Fibroblast of mammary gland (primary cell): ENCODE measurements at regions not wholly inside any gene's neighbourhood (a gene's known extent, or its start where the extent isn't known, plus 50 kb on each side); places are given as distances from the start of the nearest gene placed in this dataset.
A peak's percentile ranks its signal among the peaks of the same experiment; 100 is the strongest.

Source experiments
- DNase-seq: peaks from one replicate; pipeline ENCODE4 v3.0.0-alpha.2; 2010; ENCODE audit warnings: low read depth
- H3K4me3 ChIP-seq: 2 replicates; pipeline ENCODE4 v1.5.1; 2011; ENCODE audit warnings: low read depth, mild to moderate bottlenecking, low read length, moderate library complexity; ENCODE audit not compliant: control insufficient read depth
- TF ChIP-seq, protein P1 (sequence below): conservative IDR thresholded peaks from 2 replicates; pipeline ENCODE4 v1.5.1; 2011; ENCODE audit warnings: low read depth, low read length, inconsistent platforms; ENCODE audit not compliant: control insufficient read depth, insufficient read depth

DNA sequence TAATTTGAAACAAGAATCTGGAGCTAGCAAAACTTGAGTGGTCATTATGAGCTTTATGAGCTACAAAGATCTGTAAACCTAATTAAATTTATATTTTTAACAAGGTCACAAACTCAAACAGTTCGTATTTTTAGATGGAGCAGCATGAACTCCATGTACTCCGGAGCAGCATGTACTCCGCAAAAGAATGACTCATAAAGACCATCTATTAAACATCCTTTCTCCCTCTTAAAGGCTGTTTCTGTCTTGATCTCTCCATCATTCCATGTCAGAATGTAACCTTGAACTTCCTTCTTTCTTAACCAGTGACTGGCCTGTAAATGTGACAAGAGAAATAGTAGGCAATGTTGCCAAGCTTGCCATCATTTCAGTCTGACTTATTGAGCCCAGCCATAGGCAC lies 696.9 kb downstream of the ZNF385D start:
- TF ChIP-seq, protein P1, sequence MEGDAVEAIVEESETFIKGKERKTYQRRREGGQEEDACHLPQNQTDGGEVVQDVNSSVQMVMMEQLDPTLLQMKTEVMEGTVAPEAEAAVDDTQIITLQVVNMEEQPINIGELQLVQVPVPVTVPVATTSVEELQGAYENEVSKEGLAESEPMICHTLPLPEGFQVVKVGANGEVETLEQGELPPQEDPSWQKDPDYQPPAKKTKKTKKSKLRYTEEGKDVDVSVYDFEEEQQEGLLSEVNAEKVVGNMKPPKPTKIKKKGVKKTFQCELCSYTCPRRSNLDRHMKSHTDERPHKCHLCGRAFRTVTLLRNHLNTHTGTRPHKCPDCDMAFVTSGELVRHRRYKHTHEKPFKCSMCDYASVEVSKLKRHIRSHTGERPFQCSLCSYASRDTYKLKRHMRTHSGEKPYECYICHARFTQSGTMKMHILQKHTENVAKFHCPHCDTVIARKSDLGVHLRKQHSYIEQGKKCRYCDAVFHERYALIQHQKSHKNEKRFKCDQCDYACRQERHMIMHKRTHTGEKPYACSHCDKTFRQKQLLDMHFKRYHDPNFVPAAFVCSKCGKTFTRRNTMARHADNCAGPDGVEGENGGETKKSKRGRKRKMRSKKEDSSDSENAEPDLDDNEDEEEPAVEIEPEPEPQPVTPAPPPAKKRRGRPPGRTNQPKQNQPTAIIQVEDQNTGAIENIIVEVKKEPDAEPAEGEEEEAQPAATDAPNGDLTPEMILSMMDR: no peak
- no peak overlapping the region for H3K4me3 ChIP-seq
- DNase-seq: no peak

- no peak for DNase-seq
- TF ChIP-seq, protein P1: no peak
- no peak overlapping the region for H3K4me3 ChIP-seq
These were observed 701.5 kb downstream of the ZNF385D start for GRCh38 chr3:21049334-21050062.

DNA sequence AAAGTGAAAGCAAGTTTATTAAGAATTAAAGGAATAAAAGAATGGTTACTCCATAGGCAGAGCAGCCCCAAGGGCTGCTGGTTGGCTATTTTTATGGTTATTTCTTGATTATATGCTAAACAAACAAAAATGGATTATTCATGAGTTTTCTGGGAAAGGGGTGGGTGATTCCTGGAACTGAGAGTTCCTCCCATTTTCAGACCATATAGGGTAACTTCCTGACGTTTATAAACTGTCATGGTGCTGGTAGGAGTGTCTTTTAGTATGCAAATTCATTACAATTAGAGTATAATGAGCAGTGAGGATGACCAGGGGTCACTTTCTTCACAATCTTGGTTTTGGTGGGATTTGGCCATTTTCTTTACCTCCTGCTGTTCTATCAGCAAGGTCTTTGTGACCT lies 707.9 kb downstream of the ZNF385D start:
- DNase-seq: no peak
- TF ChIP-seq, protein P1: no peak
- H3K4me3 ChIP-seq: no peak overlapping the region

GRCh38 chr3:21042184-21042583 lies 708.8 kb downstream of the ZNF385D start:
- no peak overlapping the region for H3K4me3 ChIP-seq
- DNase-seq: no peak
- TF ChIP-seq, protein P1: no peak

DNA sequence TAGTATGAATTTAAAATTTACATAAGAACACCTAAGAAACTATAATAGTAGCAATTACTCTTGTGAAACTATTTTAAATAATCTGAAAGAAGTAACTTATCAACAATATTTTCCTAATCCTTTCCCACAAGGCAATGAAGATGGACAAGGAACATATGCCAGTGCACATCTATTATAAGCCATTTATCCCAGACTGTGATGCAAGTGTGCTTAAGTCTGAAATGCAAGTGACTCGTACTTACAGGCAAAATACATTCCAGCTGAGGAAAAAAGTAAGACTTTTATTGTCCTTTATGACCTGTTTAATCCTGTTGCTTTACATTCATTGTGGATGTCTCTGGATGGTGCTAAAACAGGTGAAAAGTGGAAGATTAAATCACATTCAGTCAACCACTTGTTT lies 709.4 kb downstream of the ZNF385D start:
- H3K4me3 ChIP-seq: no peak overlapping the region
- TF ChIP-seq, protein P1: no peak
- peak; percentile 13 for DNase-seq

DNA sequence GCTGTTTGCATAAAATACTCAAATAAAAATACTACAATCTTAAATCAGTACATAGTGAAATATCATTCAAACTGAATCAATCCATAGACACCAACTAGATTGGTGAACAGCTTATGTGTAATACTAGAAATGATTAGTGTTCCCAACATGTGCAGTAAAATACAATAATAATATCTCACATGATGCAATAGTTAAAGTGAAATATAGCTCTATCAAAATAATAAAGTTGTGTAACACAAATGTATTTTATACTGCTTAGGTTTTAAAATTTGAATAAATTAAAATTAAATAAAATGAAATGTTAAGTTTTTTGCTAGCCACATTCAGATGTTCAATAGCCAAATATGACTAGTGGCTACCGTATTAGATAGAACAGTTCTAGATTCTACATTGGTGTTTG lies 714.1 kb downstream of the ZNF385D start:
- no peak for DNase-seq
- TF ChIP-seq, protein P1: no peak
- no peak overlapping the region for H3K4me3 ChIP-seq
